DND-41 (cell line): ENCODE measurements at regions not wholly inside any gene's neighbourhood (a gene's known extent, or its start where the extent isn't known, plus 50 kb on each side); places are given as distances from the start of the nearest gene placed in this dataset.

Experiments used
- CTCF ChIP-seq: IDR thresholded peaks from 2 replicates; pipeline ENCODE4 v1.5.1; 2012; ENCODE audit warnings: borderline replicate concordance, low read length, moderate library complexity, mild to moderate bottlenecking; ENCODE audit not compliant: poor library complexity, severe bottlenecking; ENCODE audit errors: extremely low read depth
- EZH2 ChIP-seq: IDR thresholded peaks from 3 replicates; pipeline ENCODE4 v1.6.1; 2012; ENCODE audit warnings: borderline replicate concordance, low read depth, mild to moderate bottlenecking, moderate library complexity, low read length, inconsistent platforms; ENCODE audit not compliant: severe bottlenecking

GRCh38 chr16:86037999-86038925, 139.3 kb downstream of the IRF8 start:
- TF ChIP-seq CTCF (no peak), EZH2 (no peak)
